ENCODE measurements at regions not wholly inside any gene's neighbourhood (a gene's known extent, or its start where the extent isn't known, plus 50 kb on each side); places are given as distances from the start of the nearest gene placed in this dataset.

DNA sequence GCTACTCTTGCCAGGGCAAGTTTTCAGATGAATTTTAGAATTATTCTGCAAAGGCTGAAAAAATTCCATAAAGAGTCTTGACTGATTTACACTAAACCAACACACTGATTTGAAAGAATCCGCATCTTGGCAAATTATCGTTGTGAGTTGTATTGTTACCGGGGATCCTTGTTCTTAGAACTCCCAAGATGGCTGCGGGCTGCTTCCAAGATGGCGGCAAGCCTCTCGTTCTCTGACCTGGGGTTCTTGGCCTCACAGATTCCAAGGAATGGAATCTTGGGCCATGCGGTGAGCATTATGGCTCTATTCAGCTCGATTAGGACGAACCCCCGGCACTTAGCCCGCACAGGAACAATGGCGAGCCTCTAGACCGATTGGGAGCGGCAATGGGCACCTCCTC, 132.5 kb downstream of the ZNF664 start:
- Mint-ChIP-seq H3K9me3 (peaks cover 1% of the 10 kb centered on the region), H3K4me1 (peaks cover 4% of the 10 kb centered on the region), H3K27me3 (no peaks in the 10 kb centered on the region), H3K36me3 (no peaks in the 10 kb centered on the region), H3K27ac (no peak overlapping the region), H3K4me3 (no peak overlapping the region)
- DNase-seq (ENCODE audit: low spot score in 2 of 2) (no peak), ATAC-seq (ENCODE audit: low read depth) (no peak)

DNA sequence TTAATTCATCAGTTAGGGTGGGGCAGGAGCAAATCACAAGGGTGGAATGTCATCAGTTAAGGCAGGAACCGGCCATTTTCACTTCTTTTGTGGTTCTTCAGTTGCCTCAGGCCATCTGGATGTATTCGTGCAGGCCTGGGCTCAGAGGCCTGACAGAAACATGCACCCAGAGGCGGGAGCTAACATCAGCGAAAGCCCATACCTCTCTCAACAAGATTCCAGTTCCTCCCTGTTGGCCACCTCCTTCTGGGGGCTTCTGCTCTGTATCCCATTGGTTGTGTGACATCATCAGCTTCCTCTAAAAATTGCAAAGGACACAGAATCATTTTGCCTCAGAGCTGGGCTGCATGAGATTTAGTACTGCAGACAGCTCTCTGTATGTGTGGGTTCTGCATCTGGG, 134.3 kb downstream of the ZNF664 start:
- DNase-seq (ENCODE audit: low spot score in 2 of 2) (no peak), ATAC-seq (ENCODE audit: low read depth) (no peak)
- Mint-ChIP-seq H3K36me3 (no peaks in the 10 kb centered on the region), H3K4me1 (peaks cover 4% of the 10 kb centered on the region), H3K27ac (no peak overlapping the region), H3K9me3 (peaks cover 2% of the 10 kb centered on the region), H3K27me3 (no peaks in the 10 kb centered on the region), H3K4me3 (no peak overlapping the region)

DNA sequence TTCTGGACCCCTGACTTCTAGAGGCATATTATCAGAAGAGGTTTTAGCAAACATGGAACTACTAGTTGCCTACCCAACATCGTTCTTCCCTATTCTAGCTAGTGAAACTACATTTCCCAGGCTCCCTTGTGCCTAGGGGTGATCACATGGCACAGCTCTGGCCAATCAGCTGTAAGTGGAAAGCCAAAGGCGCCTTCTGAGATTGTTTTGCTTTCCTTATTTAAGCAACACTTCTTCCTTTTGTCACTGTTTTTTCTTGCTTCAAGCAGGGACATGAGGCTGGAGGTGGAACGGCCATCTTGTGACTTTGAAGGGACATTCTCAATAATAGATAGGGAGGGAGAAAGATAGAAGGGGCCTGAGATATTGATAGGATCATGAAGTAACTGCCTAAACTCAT, 136.7 kb downstream of the ZNF664 start:
- Mint-ChIP-seq H3K27ac (no peak overlapping the region), H3K9me3 (peaks cover 1% of the 10 kb centered on the region), H3K4me1 (peaks cover 4% of the 10 kb centered on the region), H3K36me3 (no peaks in the 10 kb centered on the region), H3K4me3 (no peak overlapping the region), H3K27me3 (no peaks in the 10 kb centered on the region)
- peak in 1 of 2 donors; percentile 4 for DNase-seq (ENCODE audit: low spot score in 2 of 2)
- peak; percentile 66 for ATAC-seq (ENCODE audit: low read depth)

DNA sequence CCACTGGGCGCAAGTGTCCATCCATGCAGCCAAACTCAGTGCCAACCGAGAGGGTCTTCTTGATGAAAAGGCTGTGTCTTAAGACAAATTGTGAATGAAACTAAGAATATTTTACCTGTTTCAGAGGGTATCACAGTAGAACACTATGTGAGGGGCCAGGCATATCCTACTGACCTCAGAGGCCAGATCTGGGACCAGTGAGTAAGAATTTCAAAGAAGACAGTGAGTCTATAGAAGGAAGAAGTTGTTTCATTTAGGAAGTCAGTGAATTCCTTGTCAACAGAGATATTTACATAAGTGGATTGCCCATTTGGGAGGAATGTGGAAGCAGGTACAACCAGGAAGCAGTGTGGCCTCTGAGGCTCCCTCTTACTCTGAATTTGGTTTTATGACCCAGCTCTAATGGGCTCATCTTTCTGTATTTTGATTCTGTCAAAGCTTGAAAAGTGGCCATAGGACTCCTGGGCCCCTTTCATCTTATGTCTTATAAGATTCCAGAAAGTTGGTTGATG, 137.4 kb downstream of the ZNF664 start:
- Mint-ChIP-seq H3K9me3 (peaks cover 1% of the 10 kb centered on the region), H3K27me3 (no peaks in the 10 kb centered on the region)
- no peak for ATAC-seq (ENCODE audit: low read depth)

DNA sequence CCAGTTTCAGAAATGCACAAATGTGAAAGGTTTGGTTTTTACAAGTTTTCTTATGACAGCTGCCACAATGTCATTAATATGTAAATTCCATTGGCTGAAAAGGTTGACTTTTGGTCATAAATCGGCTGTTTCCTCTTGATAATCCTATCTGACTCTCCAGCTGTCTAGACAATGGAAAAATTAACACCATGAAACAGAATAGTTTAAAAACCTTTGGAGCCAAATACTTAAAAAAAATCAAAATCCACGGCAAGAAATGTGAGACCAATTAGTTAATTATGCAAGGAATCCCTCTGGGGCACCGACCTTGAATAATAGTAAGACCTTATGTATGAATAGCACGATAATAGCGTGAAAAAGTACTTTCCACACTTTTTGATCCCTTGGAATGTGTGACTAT, 138.0 kb downstream of the ZNF664 start:
- Mint-ChIP-seq H3K27me3 (peaks cover 2% of the 10 kb centered on the region), H3K9me3 (peaks cover 1% of the 10 kb centered on the region), H3K36me3 (no peaks in the 10 kb centered on the region), H3K4me1 (peaks cover 4% of the 10 kb centered on the region), H3K4me3 (no peak overlapping the region), H3K27ac (no peak overlapping the region)
- no peak for ATAC-seq (ENCODE audit: low read depth)
- DNase-seq (ENCODE audit: low spot score in 2 of 2): no peak

More for the DNA sequence above, 137.4 kb downstream of the ZNF664 start:
- Mint-ChIP-seq H3K4me3 (no peak overlapping the region), H3K4me1 (peaks cover 4% of the 10 kb centered on the region), H3K27ac (no peak overlapping the region), H3K36me3 (no peaks in the 10 kb centered on the region)
- DNase-seq (ENCODE audit: low spot score in 2 of 2): no peak

DNA sequence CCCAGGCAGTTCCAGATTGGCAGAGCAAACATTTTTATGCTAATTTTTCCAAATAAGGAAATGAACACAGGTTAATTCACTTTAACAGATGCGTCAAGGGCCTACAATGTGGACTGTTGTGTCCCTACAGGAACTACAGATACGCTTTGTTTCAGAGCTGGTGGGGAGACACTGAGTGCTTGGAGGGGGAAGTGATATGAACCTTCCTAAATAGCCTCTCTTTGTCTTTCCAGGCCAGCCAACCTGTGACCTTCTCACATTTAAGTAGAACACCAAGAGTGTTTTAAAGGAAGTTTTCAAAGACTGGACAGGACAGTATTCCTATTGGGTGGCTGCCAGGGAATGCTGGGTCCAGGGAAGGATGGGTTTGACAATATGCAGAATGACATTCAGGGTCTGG, 141.3 kb downstream of the ZNF664 start:
- no peak overlapping the region for H3K4me3 Mint-ChIP-seq
- no peaks in the 10 kb centered on the region for H3K36me3 Mint-ChIP-seq
- H3K27ac Mint-ChIP-seq: no peak overlapping the region
- peaks cover 8% of the 10 kb centered on the region for H3K27me3 Mint-ChIP-seq
- DNase-seq (ENCODE audit: low spot score in 2 of 2): no peak
- peaks cover 4% of the 10 kb centered on the region for H3K4me1 Mint-ChIP-seq
- peaks cover 1% of the 10 kb centered on the region for H3K9me3 Mint-ChIP-seq
- ATAC-seq (ENCODE audit: low read depth): no peak

DNA sequence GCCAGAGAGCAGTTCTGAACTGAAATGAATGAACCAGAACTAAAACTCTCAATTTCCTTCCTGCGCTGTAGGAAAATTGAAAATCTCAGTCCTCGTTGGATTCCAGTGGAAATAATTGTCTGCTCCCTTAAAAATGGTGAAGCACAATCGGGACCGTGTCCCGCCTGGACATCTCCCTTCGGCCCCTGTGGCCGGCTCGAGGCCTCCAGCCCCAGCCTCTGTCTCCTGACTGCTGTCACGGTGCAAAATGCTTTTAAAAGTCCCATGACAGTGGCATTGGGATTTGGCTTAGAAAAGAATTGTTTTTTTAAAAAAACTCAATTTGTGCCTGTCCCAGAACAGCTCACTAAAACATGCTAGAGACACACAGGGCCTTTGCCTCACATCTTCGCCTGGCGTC, 142.5 kb downstream of the ZNF664 start:
- Mint-ChIP-seq H3K4me1 (no peaks in the 10 kb centered on the region), H3K9me3 (peaks cover 1% of the 10 kb centered on the region), H3K27ac (no peak overlapping the region), H3K36me3 (no peaks in the 10 kb centered on the region), H3K27me3 (peaks cover 8% of the 10 kb centered on the region), H3K4me3 (no peak overlapping the region)
- DNase-seq (ENCODE audit: low spot score in 2 of 2) (no peak), ATAC-seq (ENCODE audit: low read depth) (no peak)

DNA sequence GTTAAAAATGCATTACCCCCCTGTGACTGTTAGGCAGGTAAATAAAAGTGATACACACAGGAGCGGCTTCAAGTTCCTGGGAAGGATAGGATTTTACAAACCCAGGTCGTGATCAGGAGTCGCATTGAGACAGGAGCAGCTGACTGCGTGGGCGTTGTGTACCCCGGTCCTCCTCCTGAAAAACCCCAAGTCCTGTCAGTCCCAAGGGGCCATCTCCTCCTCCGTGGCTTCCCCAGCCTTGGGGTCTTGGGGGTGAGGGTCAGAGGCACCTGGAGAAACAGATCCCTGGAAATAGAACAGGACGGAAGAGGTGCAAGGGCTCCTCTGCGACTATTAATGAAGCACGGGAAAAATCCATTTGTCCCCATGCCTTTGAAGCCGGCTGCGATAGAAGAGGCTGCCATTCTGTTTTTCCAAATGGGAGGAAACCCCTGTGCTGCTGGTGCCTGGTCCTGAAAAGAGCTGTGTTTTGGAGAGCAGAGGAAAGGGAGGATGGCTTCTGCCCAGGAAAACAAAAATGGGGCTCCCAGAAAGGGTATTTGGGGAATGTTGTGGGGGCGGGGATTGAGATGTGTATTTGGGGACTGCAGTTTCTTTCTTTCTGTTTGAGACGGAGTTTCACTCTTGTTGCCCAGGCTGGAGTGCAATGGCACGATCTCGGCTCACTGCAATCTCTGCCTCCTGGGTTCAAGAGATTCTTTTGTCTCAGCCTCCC, 143.1 kb downstream of the ZNF664 start:
- no peak for DNase-seq (ENCODE audit: low spot score in 2 of 2)
- peaks cover 8% of the 10 kb centered on the region for H3K27me3 Mint-ChIP-seq
- no peaks in the 10 kb centered on the region for H3K4me1 Mint-ChIP-seq
- no peak overlapping the region for H3K27ac Mint-ChIP-seq
- no peak overlapping the region for H3K4me3 Mint-ChIP-seq
- H3K9me3 Mint-ChIP-seq: peaks cover 1% of the 10 kb centered on the region
- no peaks in the 10 kb centered on the region for H3K36me3 Mint-ChIP-seq
- ATAC-seq (ENCODE audit: low read depth): no peak

DNA sequence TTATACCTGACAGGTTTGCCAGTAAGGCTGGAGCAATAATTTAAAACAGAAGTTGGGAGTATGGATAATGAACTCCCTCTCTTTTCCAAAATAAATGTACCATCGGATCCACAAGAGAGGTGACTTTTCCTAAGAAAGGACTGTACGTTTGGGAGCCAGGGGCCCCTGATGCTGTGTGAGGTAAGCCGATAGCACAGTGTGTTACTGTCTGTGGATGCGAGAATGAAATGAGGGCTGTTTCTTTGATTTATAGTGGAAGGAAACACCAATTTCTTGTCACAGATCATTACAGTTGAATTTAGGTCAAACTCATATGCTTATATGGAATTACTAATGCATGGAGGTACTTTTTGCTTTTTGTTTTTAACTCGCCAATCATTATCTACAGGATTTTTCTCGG, 147.7 kb downstream of the ZNF664 start:
- peaks cover 13% of the 10 kb centered on the region for H3K27me3 Mint-ChIP-seq
- no peak overlapping the region for H3K4me3 Mint-ChIP-seq
- H3K9me3 Mint-ChIP-seq: no peaks in the 10 kb centered on the region
- no peaks in the 10 kb centered on the region for H3K36me3 Mint-ChIP-seq
- H3K27ac Mint-ChIP-seq: no peak overlapping the region
- no peaks in the 10 kb centered on the region for H3K4me1 Mint-ChIP-seq
- no peak for DNase-seq (ENCODE audit: low spot score in 2 of 2)
- no peak for ATAC-seq (ENCODE audit: low read depth)

DNA sequence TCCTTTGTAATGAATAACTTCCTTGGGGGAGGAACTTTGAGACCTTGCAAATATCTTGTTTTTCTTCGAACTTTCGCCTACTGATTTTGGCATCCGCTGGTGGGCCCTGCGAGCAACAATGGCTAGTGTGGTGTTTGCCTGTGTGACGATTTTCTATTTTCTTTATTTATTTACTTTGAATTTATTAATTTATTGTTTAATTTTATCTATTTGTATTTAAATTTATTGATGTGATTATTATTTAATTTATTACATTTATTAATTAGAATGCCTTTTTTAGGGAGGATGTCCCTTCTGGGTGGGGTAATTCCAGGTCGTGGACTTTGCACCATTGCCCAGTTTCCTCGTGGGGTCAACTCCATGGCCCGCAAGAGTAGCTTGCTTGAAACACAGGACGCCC, 149.7 kb downstream of the ZNF664 start:
- Mint-ChIP-seq H3K9me3 (no peaks in the 10 kb centered on the region), H3K4me3 (no peak overlapping the region), H3K36me3 (no peaks in the 10 kb centered on the region), H3K4me1 (no peaks in the 10 kb centered on the region), H3K27ac (no peak overlapping the region), H3K27me3 (peaks cover 10% of the 10 kb centered on the region)
- no peak for ATAC-seq (ENCODE audit: low read depth)
- DNase-seq (ENCODE audit: low spot score in 2 of 2): no peak

DNA sequence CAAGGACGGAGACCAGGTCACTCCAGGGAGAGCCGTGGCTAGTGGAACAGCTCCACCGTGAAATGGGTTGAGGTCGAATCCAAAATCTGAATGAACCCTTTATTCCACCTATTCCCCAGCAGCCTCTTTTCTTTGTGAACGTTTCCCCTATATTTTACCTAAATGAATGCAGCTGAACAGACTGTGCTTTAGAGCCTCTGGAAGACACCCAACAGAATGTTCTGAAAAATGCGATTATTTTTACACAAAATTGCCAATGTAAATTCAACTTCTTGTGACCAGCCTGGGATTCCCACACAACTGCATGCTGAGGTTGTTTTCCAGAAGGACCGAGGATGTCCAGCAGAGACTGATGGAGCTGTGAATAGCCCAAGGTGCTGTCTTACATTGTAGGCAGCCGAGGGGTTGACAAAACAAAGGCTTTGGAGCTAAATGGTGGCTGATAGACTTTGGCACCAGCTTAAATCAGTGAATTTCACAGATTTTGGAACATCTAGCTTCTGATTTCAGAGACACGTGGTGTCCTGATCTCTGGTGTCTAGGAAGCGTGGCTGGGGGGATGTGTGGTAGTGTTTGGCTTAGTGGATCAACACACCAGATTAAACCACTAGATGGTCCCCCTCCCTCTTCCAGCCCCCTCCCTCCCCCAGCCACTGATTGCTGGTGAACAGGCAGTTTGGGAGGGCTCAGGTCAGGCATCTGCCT, 150.4 kb downstream of the ZNF664 start:
- Mint-ChIP-seq H3K4me3 (no peak overlapping the region), H3K27ac (no peak overlapping the region), H3K4me1 (no peaks in the 10 kb centered on the region), H3K9me3 (no peaks in the 10 kb centered on the region), H3K27me3 (peaks cover 6% of the 10 kb centered on the region), H3K36me3 (no peaks in the 10 kb centered on the region)
- ATAC-seq (ENCODE audit: low read depth) (no peak), DNase-seq (ENCODE audit: low spot score in 2 of 2) (no peak)

DNA sequence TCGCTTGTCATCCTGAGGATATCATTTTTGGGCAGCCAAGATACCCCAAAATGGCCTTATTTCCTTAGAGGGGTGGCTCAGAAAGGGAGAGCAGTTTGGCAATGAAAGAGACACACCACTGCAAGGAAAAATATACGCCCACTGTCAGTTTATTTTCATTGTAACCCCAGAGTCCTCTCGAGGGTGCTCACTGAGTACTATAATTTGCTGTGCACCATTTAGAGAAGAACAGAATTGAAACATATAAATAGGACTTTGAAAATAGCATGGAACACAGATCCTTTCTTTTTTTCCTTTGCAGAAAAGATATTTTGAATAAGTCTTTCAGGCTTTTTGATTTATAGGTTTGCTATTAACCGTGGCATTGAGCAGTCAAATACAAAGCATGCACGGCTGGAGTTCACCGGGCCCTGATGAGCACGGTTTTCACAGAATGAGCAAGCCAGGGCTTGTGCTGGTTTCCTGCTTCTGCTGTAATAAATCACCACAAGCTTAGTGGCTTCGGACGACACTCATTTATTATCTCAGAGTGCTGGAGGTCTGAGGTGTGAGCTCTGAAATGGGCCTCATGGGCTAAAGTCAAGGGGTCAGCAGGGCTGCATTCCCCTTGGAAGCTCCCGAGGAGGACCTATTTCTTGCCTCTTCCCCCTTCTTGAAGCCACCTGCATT, 152.3 kb downstream of the ZNF664 start:
- no peak overlapping the region for H3K4me3 Mint-ChIP-seq
- no peak for ATAC-seq (ENCODE audit: low read depth)

DNA sequence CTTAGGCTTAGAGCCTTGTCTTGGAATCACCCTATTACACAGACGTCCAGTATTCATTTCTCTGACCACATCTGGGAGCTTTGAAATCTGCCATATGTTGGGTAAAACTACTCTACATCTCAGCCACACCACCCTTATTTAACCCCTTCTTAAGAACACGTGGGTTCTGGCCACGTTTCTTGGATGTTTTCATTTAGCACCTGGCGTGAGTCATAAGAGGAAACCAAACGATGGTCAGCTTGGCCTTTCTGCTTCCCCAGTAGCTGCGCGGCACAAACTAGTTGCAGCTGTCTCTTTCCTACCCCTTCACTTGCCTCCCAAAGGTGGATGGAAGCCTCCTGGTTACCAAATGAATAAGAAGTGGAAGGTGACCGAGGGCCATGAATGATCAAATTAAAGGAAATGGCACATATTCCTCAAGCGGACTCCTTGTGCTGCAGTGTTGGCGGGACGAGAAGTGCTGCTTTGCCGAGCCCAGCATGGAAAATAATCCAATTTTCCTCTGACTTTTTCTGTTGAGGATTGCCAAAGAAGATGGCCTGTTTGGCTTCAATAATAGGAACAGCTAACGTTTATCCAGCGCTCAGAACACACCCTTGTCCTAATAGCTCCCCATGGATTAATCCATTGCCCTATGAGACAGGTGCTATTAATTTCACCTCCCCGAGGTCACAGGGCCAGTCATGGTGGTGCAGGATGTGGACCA, 154.1 kb downstream of the ZNF664 start:
- Mint-ChIP-seq H3K4me3 (no peak overlapping the region), H3K4me1 (no peaks in the 10 kb centered on the region), H3K27ac (no peak overlapping the region), H3K9me3 (no peaks in the 10 kb centered on the region), H3K27me3 (peaks cover 6% of the 10 kb centered on the region), H3K36me3 (no peaks in the 10 kb centered on the region)
- no peak for ATAC-seq (ENCODE audit: low read depth)
- no peak for DNase-seq (ENCODE audit: low spot score in 2 of 2)

More for the DNA sequence above, 152.3 kb downstream of the ZNF664 start:
- Mint-ChIP-seq H3K4me1 (no peaks in the 10 kb centered on the region), H3K27ac (no peak overlapping the region), H3K9me3 (no peaks in the 10 kb centered on the region), H3K36me3 (no peaks in the 10 kb centered on the region), H3K27me3 (peaks cover 6% of the 10 kb centered on the region)
- no peak for DNase-seq (ENCODE audit: low spot score in 2 of 2)

DNA sequence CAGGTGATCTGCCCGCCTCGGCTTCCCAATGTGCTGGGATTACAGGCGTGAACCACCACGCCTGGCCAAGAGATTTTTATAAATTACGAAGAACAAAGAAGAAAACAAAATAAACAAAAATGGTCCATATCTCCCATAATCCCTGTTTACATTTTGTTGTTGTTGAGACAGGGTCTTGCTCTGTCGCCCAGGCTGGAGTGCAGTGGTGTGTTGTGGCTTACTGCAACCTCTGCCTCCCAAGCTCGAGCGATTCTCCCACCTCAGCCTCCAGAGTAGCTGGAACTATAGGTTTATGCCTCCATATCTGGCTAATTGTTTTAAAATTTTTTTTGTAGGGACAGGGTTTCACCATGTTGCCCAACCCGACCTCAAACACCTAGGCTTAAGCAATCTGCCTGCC, 156.1 kb downstream of the ZNF664 start:
- Mint-ChIP-seq H3K27ac (no peak overlapping the region), H3K4me1 (no peaks in the 10 kb centered on the region), H3K4me3 (no peak overlapping the region), H3K36me3 (no peaks in the 10 kb centered on the region), H3K27me3 (no peaks in the 10 kb centered on the region), H3K9me3 (no peaks in the 10 kb centered on the region)
- ATAC-seq (ENCODE audit: low read depth) (no peak), DNase-seq (ENCODE audit: low spot score in 2 of 2) (no peak)

Measured in memory B cell (primary cell).